AG09309 (cell line): ENCODE measurements at regions not wholly inside any gene's neighbourhood (a gene's known extent, or its start where the extent isn't known, plus 50 kb on each side); places are given as distances from the start of the nearest gene placed in this dataset.
"Not testable (repeated sequence)": the region's sequence is repeated elsewhere in the genome, so short reads cannot be mapped to it uniquely, and the experiment has no call there.

ENCODE experiments used
- DNase-seq: peaks from one replicate; pipeline ENCODE4 v3.0.0-alpha.2; 2010; ENCODE audit warnings: low read depth
- H3K4me3 ChIP-seq: 2 replicates; pipeline ENCODE4 v1.5.1; 2011; ENCODE audit warnings: mild to moderate bottlenecking, low read depth, low read length, moderate library complexity; ENCODE audit not compliant: control insufficient read depth
- CTCF ChIP-seq: IDR thresholded peaks from 2 replicates; pipeline ENCODE4 v1.5.1; 2011; ENCODE audit warnings: mild to moderate bottlenecking, low read depth, low read length, inconsistent platforms; ENCODE audit not compliant: insufficient read depth, control insufficient read depth; ENCODE audit errors: missing control alignments

GRCh38 chr1:60942291-60942690, 140.1 kb upstream of the NFIA start:
- DNase-seq = no peak
- H3K4me3 ChIP-seq = no peak overlapping the region
- TF ChIP-seq CTCF = no peak

GRCh38 chr1:60940685-60941084, 141.7 kb upstream of the NFIA start:
- DNase-seq, H3K4me3 ChIP-seq: not testable (repeated sequence)

- TF ChIP-seq CTCF = no peak
- DNase-seq = no peak
- no peak overlapping the region for H3K4me3 ChIP-seq
These were observed 144.6 kb upstream of the NFIA start for GRCh38 chr1:60937720-60938119.

DNA sequence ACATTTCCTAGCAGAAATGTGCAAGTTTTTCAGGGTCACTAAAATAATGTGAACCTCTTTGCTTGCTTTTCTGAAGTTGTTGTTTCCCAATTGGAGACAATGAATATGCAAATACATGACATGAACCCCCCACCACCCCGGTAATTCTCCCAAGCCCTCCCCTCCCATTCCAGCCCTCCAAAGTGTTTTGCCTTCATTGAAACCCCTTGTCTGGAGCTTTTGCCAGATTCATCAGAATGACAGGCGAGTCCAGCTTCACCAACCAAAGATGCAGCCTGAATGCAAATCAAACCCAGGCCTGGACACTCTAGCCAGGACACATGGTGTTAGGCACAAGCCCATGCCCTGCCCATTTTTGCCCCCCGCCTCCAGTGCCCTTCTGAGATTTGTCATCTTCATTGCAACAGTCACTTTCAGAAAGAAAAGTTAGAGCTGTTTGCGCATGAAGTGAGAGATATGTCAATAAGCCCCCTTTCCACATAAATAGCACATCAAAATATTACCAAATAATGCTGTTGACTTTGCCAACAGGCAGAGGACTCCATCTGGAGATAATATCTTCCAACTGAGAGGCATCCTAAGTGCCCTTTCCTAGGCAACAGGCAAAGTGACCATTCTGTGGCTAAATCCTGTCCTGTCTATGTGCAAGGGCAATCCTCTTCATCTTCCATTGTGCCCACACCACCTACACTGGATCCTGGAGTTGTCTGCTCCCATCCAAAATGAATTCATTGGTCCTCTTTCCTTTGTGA, 145.6 kb upstream of the NFIA start:
- DNase-seq = no peak
- no peak for TF ChIP-seq CTCF
- no peak overlapping the region for H3K4me3 ChIP-seq

DNA sequence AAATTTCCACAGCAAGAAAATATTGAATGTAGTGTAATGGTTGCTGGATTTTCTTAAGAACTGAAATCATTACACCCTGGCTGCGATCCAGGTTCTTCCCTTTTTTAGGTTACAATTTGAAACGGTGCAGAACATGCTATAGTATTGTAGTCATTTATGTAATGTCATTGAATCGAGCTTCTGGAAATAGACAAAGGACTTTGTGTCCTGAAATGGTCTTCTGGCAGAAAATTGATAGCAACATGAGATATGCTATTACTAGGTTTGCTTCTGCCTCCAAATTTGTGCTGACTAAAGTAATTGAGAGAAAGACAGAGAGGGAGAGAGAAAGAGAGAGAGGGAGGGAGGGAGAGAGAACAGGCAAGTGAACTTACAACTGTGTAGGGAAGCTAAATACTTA, 146.2 kb upstream of the NFIA start:
- DNase-seq = no peak
- H3K4me3 ChIP-seq = no peak overlapping the region
- TF ChIP-seq CTCF = no peak

DNA sequence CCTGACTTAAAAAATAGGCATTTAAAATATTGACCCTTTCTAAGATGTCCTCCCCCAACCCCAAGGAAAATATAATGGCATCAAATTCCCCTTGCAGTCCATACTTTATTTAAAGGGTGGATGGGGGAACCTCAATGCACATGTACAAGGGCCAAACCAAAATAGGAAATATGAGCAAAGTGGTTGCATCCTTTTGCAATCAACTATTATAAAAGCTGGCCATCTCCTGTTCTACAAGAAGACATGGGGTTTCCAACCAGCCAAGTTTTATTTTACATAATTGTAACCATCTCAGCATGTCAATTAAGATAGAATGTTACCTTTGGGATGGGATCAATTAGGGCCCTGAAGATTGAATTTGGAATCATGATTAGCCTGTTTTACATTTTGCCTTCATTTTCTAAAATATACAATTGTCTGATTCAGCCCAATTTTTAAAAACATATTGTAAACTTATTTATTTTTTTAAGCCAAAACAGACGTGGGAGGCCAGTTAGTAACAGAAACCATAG, 146.7 kb upstream of the NFIA start:
- TF ChIP-seq CTCF = no peak
- no peak for DNase-seq
- H3K4me3 ChIP-seq = no peak overlapping the region

- no peak for TF ChIP-seq CTCF
- no peak for DNase-seq
- no peak overlapping the region for H3K4me3 ChIP-seq
These were observed 152.2 kb upstream of the NFIA start for GRCh38 chr1:60930130-60930529.
